Heart left ventricle (tissue), 16 donors: ENCODE measurements at regions not wholly inside any gene's neighbourhood (a gene's known extent, or its start where the extent isn't known, plus 50 kb on each side); places are given as distances from the start of the nearest gene placed in this dataset.
"Not testable (repeated sequence)": the region's sequence is repeated elsewhere in the genome, so short reads cannot be mapped to it uniquely, and the experiment has no call there.

Experiments used
- ATAC-seq, 4 donors: fragments of 200-7000 bp; cut with Tn5 transposase; one replicate each; pipeline ENCODE4 v1.9.1; 2020 to 2022; ENCODE audit warnings: moderate library complexity in 4 of 4, mild to moderate bottlenecking in 3 of 4, moderate number of reproducible peaks in 1 of 4
- DNase-seq, 5 donors: peaks; one replicate each; pipeline ENCODE4 v3.0.0-alpha.2; 2020
- H3K27ac ChIP-seq, 12 donors: fragments of 200-600 bp; sonication (generic) in 4 of 12; one replicate each; pipeline versions ENCODE4 v1.5.0 to v1.8.0; 2016 to 2022; ENCODE audit warnings: mild to moderate bottlenecking in 2 of 12
- H3K27me3 ChIP-seq, 9 donors: fragments of 200-600 bp; sonication (generic) in 2 of 9; one replicate each; pipeline versions ENCODE4 v1.5.1 to v1.8.0; 2016 to 2022; ENCODE audit warnings: mild to moderate bottlenecking in 3 of 9
- H3K36me3 ChIP-seq, 9 donors: fragments of 200-600 bp; sonication (generic) in 2 of 9; one replicate each; pipeline versions ENCODE4 v1.5.0 to v1.8.0; 2018 to 2022; ENCODE audit warnings: mild to moderate bottlenecking in 2 of 9
- H3K4me1 ChIP-seq, 12 donors: fragments of 200-600 bp; sonication (generic) in 4 of 12; one replicate each; pipeline versions ENCODE4 v1.5.0 to v1.8.0; 2016 to 2022; ENCODE audit warnings: mild to moderate bottlenecking in 3 of 12
- H3K4me3 ChIP-seq, 12 donors: fragments of 200-600 bp; sonication (generic) in 4 of 12; one replicate each; pipeline versions ENCODE4 v1.5.0 to v1.8.0; 2017 to 2022; ENCODE audit warnings: mild to moderate bottlenecking in 9 of 12, moderate library complexity in 4 of 12
- H3K9me3 ChIP-seq, 12 donors: fragments of 200-600 bp; sonication (generic) in 4 of 12; one replicate each; pipeline versions ENCODE4 v1.5.0 to v1.8.0; 2016 to 2022; ENCODE audit warnings: mild to moderate bottlenecking in 1 of 12
- POLR2A ChIP-seq, 2 donors: fragments of 450-650 bp; IDR thresholded peaks; one replicate each; pipeline ENCODE4 v1.6.1; 2017; ENCODE audit warnings: antibody characterized with exemption in 2 of 2, mild to moderate bottlenecking in 2 of 2, moderate library complexity in 2 of 2
- WGBS, 4 donors: extraction: QIAGEN DNeasy Blood & Tissue Kit in 2 of 4; methylation state at CpG; one replicate each; pipeline versions ENCODE4 v1.1.5 to v1.1.7; 2013 to 2018; 5-methylcytosine and 5-hydroxymethylcytosine counted together
- intact Hi-C, 10 donors: fragments of 100-400 bp; cut with DNase I; formaldehyde crosslinking; loops; one replicate each; pipeline versions ENCODE4 v1.11.1 to v1.14.2; 2022
- TF ChIP-seq, protein P1 (sequence below), 12 donors: fragments of 200-600 bp; sonication (generic) in 4 of 12; IDR thresholded peaks; one replicate each; pipeline versions ENCODE4 v1.5.0 to v1.8.0; 2018 to 2022; ENCODE audit warnings: antibody characterized with exemption in 12 of 12, mild to moderate bottlenecking in 5 of 12
- donor health status: ischemic (EF 13 %, LVEDD 7.1; RV severe dilation, severe dysfunction).
- donor health status: healthy with polysubstance abuse.
- donor health status: DM: no; HTN: yes; CAD: no.
- donor health status: DM: no; HTN: no; CAD: no.
- donor health status: ischemic (EF 25% LVEDD 6.9; RV normal size, moderate dysfunction).
- donor health status: ischemic (EF 25% LVEDD 5.7; RV mildly dilated, moderate dysfunction).
- donor health status: healthy.
- donor health status: DM: yes; HTN: yes; CAD: no.
- donor health status: ischemic (EF 35%, LVEDD 5.7; RV mildly dilated, moderate dysfunction).
- donor health status: nonischemic (EF 11% LVEDD 7.7; RV severe dilation, severe dysfunction).
- donor health status: DM: yes; HTN: yes; CAD: no.
- donor health status: PGD.
- donor health status: ischemic (EF 29% LVEDD 5.4; RV normal size, mild dysfunction).
- donor health status: nonischemic (EF 23%, LVEDD 6.1; RV moderate dilation, normal function).

GRCh38 chr10:42888504-42889095 is 106.0 kb downstream of the BMS1 start:
- Histone ChIP-seq H3K27me3 (peaks cover 0 to 27% (median 0%) of the 10 kb centered on the region in 9 donors), H3K36me3 (no peaks in the 10 kb centered on the region), H3K9me3 (no peaks in the 10 kb centered on the region), H3K27ac (no peak overlapping the region), H3K4me3 (no peak overlapping the region), H3K4me1 (no peaks in the 10 kb centered on the region)
- intact Hi-C loops = no loop called here
- TF ChIP-seq, protein P1, sequence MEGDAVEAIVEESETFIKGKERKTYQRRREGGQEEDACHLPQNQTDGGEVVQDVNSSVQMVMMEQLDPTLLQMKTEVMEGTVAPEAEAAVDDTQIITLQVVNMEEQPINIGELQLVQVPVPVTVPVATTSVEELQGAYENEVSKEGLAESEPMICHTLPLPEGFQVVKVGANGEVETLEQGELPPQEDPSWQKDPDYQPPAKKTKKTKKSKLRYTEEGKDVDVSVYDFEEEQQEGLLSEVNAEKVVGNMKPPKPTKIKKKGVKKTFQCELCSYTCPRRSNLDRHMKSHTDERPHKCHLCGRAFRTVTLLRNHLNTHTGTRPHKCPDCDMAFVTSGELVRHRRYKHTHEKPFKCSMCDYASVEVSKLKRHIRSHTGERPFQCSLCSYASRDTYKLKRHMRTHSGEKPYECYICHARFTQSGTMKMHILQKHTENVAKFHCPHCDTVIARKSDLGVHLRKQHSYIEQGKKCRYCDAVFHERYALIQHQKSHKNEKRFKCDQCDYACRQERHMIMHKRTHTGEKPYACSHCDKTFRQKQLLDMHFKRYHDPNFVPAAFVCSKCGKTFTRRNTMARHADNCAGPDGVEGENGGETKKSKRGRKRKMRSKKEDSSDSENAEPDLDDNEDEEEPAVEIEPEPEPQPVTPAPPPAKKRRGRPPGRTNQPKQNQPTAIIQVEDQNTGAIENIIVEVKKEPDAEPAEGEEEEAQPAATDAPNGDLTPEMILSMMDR (IDR thresholded peaks at IDR 0.05) = no peak
- no peak for TF ChIP-seq POLR2A (IDR thresholded peaks at IDR 0.05)
- DNase-seq (peak in 1 of 5 donors; percentile 23), ATAC-seq (no peak)
- 37 to 45% (median 38%) methylated on average over 4 of the region's 4 CpGs for WGBS, 4 donors

DNA sequence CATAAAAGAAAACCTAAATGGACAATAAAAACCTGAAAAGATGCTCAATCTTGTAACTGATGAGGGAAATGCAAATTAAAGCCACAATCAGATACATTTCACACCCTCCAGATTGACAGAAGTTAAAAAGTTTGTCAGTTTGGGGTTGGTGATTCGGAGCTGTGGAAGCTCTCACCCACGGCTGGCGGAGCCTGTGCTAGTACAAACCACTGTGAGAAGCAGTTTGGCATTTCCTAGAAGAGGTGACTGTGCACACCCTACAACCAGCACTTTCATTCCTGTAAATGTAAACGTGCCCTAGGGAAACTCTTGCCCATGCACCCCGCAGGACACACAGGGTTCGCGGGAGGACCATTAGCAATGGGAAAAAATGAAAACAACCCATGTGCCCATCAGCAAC is 114.1 kb downstream of the BMS1 start:
- DNase-seq = no peak
- no peak overlapping the region for H3K27ac ChIP-seq
- no peak overlapping the region for H3K4me3 ChIP-seq
- WGBS, 4 donors = 53 to 63% (median 58%) methylated on average over 7 of the region's 7 CpGs
- ATAC-seq = no peak
- intact Hi-C loops = no loop called here
- H3K36me3 ChIP-seq = no peaks in the 10 kb centered on the region
- TF ChIP-seq, protein P1 (IDR thresholded peaks at IDR 0.05) = no peak
- TF ChIP-seq POLR2A (IDR thresholded peaks at IDR 0.05) = no peak
- H3K9me3 ChIP-seq = peaks cover 0 to 9% (median 5%) of the 10 kb centered on the region in 12 donors
- peaks cover 6 to 73% (median 37%) of the 10 kb centered on the region in 9 donors for H3K27me3 ChIP-seq
- H3K4me1 ChIP-seq = peaks cover 0 to 3% (median 0%) of the 10 kb centered on the region in 12 donors

DNA sequence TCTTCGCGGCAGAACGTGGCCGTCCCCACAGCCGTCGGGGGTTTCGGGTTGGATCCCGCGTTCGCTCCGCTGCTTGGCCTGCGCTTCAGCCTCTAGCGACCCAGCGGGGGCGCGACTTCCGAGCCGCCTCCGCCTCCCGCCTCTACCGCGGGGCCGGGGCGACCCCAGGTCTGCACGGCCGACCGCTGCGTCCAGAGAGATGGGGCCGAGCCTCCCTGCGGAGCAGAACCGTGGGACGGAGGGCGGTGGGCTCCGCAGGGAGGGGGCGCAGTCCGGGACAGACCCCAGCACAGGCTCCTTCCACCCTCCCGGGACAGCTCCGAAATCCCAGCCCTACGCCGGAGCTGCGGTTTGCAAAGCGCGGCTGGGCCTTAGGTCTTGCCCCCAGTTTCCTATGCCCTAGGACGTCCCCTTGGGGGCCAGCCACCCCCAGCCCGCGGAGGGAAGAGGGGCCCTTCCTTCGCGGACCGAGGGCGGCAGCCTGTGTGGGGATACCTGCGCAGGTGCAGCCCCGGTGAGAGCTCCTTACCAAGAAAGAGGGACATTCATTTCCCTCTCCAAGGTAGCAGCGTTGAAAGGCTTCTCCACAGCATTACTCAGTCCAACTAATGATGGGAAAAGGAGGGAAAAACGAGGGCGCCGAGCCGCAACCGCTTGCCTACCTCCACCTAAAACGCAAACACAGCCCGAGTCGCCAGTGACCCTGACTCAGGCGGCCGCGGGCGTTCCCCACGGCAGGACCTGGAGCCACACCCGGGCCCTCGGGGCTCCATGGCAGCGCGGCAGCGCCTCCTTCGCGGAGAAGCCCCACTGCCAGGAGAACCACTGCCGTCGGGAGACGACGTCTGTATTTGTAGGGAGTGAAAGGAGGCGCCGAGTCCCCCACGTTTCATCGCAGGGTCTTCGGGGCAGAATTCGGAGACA is 115.7 kb downstream of the BMS1 start:
- TF ChIP-seq, protein P1 (IDR thresholded peaks at IDR 0.05) = no peak
- no peak for TF ChIP-seq POLR2A (IDR thresholded peaks at IDR 0.05)
- WGBS, 4 donors = 8 to 17% (median 13%) methylated on average over 38 to 83 of the region's 83 CpGs
- intact Hi-C loops = no loop called here
- ATAC-seq (no peak), DNase-seq (no peak)
- Histone ChIP-seq H3K4me1 (peaks cover 0 to 3% (median 0%) of the 10 kb centered on the region in 12 donors), H3K27ac (no peak overlapping the region), H3K36me3 (no peaks in the 10 kb centered on the region), H3K9me3 (peaks cover 0 to 21% (median 12%) of the 10 kb centered on the region in 12 donors), H3K27me3 (peaks cover 6 to 58% (median 37%) of the 10 kb centered on the region in 9 donors), H3K4me3 (no peak overlapping the region)

GRCh38 chr10:42899036-42899435 is 116.4 kb downstream of the BMS1 start:
- H3K36me3 ChIP-seq = no peaks in the 10 kb centered on the region
- H3K27me3 ChIP-seq = peaks cover 6 to 52% (median 37%) of the 10 kb centered on the region in 9 donors
- no peak overlapping the region for H3K27ac ChIP-seq
- intact Hi-C loops = no loop called here
- DNase-seq (no peak), ATAC-seq (no peak)
- H3K4me3 ChIP-seq = no peak overlapping the region
- H3K4me1 ChIP-seq = peaks cover 0 to 3% (median 0%) of the 10 kb centered on the region in 12 donors
- 91 to 94% (median 92%) methylated on average over 17 of the region's 17 CpGs for WGBS, 4 donors
- TF ChIP-seq POLR2A (IDR thresholded peaks at IDR 0.05) = no peak
- TF ChIP-seq, protein P1 (IDR thresholded peaks at IDR 0.05) = no peak
- peaks cover 0 to 25% (median 13%) of the 10 kb centered on the region in 12 donors for H3K9me3 ChIP-seq

- H3K27ac ChIP-seq, H3K36me3 ChIP-seq, H3K4me3 ChIP-seq, intact Hi-C loops, DNase-seq, H3K4me1 ChIP-seq, ATAC-seq: not testable (repeated sequence)
- H3K9me3 ChIP-seq = peaks cover 0 to 31% (median 13%) of the 10 kb centered on the region in 12 donors
- H3K27me3 ChIP-seq = peaks cover 6 to 46% (median 35%) of the 10 kb centered on the region in 9 donors
- 89 to 100% (median 91%) methylated on average over 1 to 24 of the region's 24 CpGs for WGBS, 4 donors
Measured at GRCh38 chr10:42900346-42900745, 117.8 kb downstream of the BMS1 start.
